ENCODE measurements at regions not wholly inside any gene's neighbourhood (a gene's known extent, or its start where the extent isn't known, plus 50 kb on each side); places are given as distances from the start of the nearest gene placed in this dataset.

DNA sequence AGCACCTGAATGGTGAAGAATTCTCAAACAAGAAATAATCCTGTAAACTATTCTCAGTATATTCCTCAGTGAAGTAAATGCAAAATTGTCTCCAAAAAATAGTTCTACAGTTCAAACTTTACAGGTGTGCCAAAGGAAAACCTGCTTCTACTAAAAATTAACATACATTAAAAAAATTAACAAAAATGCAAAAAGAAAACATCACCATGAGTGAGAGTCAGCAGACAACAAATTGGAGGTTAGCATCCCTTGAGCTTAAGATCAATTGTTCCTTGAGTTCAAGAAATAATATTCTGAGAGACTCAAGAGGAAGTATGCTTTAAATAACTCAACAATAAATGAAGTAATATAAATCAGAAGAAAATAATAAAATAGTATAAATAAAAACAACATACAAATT lies 278.4 kb upstream of the MME start:
- DNase-seq = no peak

- DNase-seq = peak; percentile 53 to 88 (median 86)
Observed at GRCh38 chr3:154799800-154800199, 280.3 kb upstream of the MME start.

- peak; percentile 88 to 97 (median 96) for DNase-seq
Observed at GRCh38 chr3:154795582-154795981, 284.5 kb upstream of the MME start.

GRCh38 chr3:154794814-154795445 lies 285.2 kb upstream of the MME start:
- peak in 2 of 3 donors; percentile 62 to 66 for DNase-seq

GRCh38 chr3:154794391-154794790 lies 285.7 kb upstream of the MME start:
- peak; percentile 50 to 61 (median 57) for DNase-seq

GRCh38 chr3:154792828-154793227 lies 287.3 kb upstream of the MME start:
- no peak for DNase-seq

- DNase-seq = no peak
Observed at GRCh38 chr3:154791611-154792010, 288.5 kb upstream of the MME start.

DNA sequence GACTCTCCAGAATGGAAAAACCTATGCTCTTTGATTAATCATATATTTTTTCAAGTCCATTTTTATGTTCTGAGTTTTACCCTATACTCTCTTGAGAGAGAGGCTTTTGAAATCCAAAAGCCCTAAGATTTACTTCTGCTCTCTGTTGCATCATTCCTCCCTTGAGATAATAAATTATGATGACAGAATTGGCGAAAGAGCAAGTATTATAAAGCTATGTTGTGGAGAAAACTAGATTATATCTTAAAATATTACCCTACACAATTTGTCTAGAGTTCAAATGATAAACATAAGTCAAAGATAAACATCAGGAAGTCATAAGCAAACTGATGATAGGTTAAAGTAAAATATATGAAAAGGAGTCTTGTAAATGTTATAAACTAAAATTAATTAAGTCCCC lies 293.4 kb upstream of the MME start:
- peak in 1 of 3 donors; percentile 46 for DNase-seq

DNA sequence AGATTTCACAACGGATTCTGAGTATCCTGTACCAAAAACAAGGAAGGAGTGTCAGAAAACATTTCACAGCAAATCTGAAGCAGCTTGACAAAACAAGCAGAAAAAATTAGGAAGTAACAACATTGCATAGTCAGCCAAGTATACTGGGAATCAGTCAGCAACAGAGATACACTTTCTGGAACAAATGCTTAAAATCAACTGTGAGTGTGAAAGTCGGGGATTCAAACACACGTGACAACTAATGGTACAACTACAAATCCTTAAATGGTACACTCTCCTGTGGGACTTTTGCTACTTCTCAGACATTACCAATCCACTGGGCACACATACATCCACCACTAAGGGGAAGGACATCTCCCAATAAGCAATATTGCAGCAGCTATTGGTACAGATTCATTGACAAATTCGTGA lies 296.6 kb upstream of the MME start:
- peak; percentile 56 to 84 (median 80) for DNase-seq

- no peak for DNase-seq
Observed at GRCh38 chr3:154783061-154783460, 297.1 kb upstream of the MME start.

- no peak for DNase-seq
Observed at GRCh38 chr3:154782151-154782550, 298.0 kb upstream of the MME start.

DNA sequence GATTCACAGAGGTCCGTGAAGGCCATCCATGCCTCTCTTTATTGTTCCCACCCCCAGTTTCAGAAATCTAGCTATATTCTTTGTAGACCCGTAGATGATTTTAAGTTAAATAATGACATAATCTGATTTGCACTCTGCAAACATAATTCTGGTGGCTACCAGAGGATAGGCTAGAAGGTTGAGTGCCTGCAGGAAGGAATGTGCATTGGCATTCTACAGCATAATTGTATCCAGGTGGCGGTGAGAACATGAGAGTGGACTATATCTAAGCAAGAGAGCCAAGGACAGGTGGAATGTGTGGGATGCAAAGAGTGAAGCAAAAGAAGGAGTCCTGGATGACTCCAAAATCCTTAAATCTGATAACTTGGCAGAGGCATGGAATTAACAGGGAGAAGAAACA lies 298.5 kb upstream of the MME start:
- DNase-seq = no peak

- DNase-seq = no peak
Observed at GRCh38 chr3:154780263-154780662, 299.9 kb upstream of the MME start.

GRCh38 chr3:154779571-154779970 lies 300.5 kb upstream of the MME start:
- peak in 1 of 3 donors; percentile 7 for DNase-seq

DNA sequence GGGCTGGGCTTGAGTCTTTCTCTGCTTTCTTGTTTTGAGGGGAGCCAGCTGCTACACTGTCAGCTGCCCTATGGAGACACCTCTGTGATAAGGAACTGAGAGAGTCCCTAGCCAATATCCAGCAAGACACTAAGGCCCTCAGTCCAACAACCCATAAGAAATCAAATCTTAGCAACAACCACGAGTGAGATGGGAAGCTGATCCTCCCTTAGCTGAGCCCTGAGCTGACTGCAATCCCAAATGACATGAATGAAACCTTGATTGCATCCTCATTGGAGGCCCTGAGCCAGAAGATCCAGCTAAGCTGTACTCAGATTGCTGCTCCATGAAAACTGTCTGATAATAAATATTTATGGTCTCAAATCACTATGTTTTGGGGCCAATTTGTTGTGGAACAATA lies 302.1 kb upstream of the MME start:
- DNase-seq = no peak

GRCh38 chr3:154776549-154777225 lies 303.4 kb upstream of the MME start:
- peak in 2 of 3 donors; percentile 15 to 34 for DNase-seq

DNA sequence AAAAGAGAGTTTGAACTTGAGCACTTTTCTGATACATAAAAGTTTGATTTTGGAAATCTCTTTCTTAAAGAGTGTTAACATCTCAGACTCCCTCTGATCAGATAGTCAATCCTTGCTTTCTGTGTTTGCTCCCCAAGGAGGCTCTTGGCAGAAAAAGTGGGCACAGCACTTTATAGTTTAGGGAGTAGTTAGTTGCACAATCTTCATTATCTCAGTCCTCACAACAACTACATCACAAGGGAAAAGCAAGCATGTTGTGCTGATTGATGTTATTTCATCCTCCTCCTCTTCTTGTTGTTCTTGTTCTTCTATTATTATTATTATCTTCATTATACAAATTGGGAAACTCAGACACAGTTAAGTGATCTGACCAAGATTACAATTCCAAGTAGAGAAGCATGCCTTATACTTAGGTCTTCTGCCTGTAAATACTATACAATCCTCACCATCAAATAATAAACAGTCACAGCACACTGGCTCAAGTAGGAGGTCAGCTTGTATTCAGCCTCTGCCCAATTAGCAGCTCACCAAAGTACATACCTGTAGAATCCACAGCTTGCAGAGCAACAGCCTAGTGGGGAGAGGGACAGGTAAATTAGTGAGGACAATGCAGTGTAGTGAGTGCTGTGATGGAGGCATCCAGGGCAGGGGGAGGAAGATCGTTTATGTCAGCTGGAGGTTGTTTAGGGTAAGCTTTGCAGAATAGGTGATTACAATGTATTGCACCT lies 304.1 kb upstream of the MME start:
- no peak for DNase-seq

DNA sequence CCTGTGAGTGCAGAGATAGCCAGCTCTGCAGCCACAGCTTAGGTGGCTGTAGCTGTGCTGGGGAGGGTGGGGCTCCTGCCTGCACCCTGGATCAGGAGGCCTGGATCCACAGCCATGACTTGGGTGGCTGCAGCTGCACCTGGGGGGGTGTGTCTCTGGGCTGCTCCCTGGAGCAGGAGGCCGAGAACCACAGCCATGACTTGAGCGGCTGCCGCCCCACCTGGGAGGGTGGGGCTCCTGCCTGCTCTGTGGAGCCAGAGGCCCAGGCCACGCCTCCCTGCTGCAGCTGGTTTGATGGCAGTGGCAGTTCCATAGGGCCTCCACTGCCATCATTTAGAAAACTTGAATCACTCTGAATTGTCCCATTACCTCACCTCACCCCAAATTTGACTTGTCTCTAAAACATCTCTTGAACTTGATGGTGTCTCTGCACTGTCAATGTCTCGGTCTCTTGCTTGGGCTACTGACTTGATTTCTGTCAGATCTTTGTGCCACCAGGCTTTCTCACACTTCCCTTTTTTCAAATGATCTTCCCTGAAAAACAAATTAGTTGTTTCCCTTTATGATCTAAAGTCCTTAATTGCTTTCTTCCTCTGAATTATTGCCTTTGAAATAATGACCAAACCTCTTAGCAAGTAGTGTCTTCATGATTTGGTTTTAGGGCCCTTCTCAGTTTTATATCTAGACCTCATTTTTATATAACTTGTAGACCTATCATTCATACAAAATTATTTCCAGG lies 313.2 kb upstream of the MME start:
- peak in 2 of 3 donors; percentile 28 to 35 for DNase-seq

DNA sequence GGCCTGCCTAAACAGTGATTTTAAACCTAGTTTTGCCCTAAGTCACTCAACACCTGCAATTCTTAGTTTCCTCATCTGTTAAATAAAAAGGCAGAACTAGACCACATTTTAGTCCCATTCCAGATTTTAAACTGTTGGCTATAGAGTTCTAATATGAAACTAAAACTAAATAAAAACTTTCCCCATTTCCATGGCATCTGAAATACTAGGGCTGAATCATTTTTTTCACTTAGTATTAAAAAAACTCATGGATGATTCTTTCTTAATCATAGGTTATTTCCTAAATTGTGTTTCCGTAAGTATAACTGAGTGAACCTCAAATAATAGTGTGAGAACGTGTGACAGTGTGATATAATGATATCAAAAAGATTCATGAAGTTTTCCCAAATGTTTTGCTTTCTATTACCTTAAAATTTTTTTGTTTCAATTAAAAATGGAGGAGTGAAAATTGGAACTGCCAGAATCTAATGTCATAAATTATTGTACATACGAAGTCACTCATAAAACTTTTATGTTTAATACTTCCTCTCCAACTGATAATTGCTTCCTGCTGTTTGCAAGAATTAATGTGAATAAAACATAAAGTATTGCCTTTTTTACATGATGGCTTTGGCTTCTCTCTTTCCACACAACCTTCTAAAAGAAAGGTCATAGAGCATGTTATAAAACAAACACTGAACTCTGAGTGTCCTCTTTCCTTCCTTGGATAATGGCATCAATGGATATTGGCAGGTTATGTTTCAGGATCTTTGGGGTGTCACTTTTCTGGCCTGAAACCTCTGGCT lies 315.1 kb upstream of the MME start:
- DNase-seq = peak in 2 of 3 donors; percentile 62 to 75

- DNase-seq = peak; percentile 26 to 81 (median 77)
Observed at GRCh38 chr3:154762486-154762885, 317.6 kb upstream of the MME start.

GRCh38 chr3:154759966-154760365 lies 320.2 kb upstream of the MME start:
- DNase-seq = no peak

GRCh38 chr3:154758109-154758868 lies 321.8 kb upstream of the MME start:
- peak; percentile 41 to 79 (median 71) for DNase-seq

All from suppressor macrophage treated with lipopolysaccharide for 1 hour (primary cell).